ENCODE measurements at regions not wholly inside any gene's neighbourhood (a gene's known extent, or its start where the extent isn't known, plus 50 kb on each side); places are given as distances from the start of the nearest gene placed in this dataset.

DNA sequence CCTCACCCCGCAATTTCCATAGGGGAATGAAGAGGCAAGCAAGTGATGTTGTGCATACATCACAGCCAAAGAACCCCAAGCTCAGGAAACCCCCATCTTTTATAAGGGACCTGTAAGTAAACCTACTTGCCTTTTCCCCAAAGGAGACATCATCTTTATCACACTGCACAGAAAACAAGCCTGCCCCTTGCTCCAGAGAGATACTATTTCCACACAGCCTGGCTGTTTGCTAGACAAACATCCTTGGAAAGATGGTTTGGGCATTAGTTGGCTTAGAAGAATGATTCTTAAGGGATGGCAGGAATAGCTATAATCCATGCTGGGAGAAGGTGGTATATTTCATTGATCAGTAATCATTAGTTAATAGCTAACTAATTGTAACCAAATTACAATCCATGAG lies 123.7 kb upstream of the SEC61G start:
- no peak for DNase-seq (ENCODE audit: insufficient read length, low spot score)
- no peak for FAIRE-seq
- TF ChIP-seq POLR2AphosphoS5 (IDR thresholded peaks at IDR 0.05; ENCODE audit: low read depth, low read length) (no peak), POLR2A (IDR thresholded peaks at IDR 0.05; ENCODE audit: low read depth, low read length) (no peak), PAX5 (IDR thresholded peaks at IDR 0.05; ENCODE audit: insufficient read depth, low read length, severe bottlenecking) (no peak), TAF1 (IDR thresholded peaks at IDR 0.05; ENCODE audit: low read depth, low read length) (no peak), SPI1 (IDR thresholded peaks at IDR 0.05; ENCODE audit: low read depth, low read length) (no peak), POU2F2 (IDR thresholded peaks at IDR 0.05; ENCODE audit: low read depth, low read length) (no peak)

DNA sequence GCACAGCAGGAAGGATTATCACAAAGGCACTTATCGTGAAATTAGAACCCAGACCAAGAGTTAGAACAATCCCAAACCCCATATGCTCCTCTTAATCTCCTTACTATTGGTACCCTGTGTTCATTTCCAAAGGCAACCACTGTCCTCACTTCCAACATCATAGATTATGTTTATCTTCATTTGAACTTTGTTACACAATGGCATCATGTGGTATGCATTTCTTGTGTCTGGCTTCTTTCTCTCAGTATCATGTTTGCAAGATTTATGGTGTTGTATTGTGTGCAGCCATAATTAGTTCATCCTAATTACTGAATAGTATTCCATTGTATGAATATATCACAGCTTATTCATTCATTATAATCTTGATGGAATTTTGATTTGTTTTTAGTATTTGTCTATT lies 124.6 kb upstream of the SEC61G start:
- DNase-seq (ENCODE audit: insufficient read length, low spot score), result no peak
- FAIRE-seq, result no peak
- TF ChIP-seq SPI1 (IDR thresholded peaks at IDR 0.05; ENCODE audit: low read depth, low read length) (no peak), POU2F2 (IDR thresholded peaks at IDR 0.05; ENCODE audit: low read depth, low read length) (no peak), POLR2AphosphoS5 (IDR thresholded peaks at IDR 0.05; ENCODE audit: low read depth, low read length) (no peak), TAF1 (IDR thresholded peaks at IDR 0.05; ENCODE audit: low read depth, low read length) (no peak), PAX5 (IDR thresholded peaks at IDR 0.05; ENCODE audit: insufficient read depth, low read length, severe bottlenecking) (no peak), POLR2A (IDR thresholded peaks at IDR 0.05; ENCODE audit: low read depth, low read length) (no peak)

DNA sequence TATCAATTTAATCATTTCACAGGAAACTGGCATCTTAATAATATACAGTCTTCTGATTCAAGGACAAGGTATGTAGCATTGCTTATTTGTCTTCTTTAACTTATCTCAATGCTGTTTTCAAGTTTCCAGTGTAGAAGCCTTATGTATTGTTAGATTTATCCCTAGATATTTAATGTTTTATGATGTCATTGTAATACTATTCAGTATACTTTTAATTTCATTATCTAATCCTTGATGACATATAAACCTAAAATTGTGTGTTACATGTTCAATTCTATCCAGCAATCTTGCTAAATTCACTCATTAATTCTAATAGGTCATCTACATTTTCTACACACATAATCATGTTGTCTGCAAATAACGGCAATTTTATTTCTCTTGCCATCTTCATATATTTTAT lies 126.3 kb upstream of the SEC61G start:
- TF ChIP-seq PAX5 (IDR thresholded peaks at IDR 0.05; ENCODE audit: insufficient read depth, low read length, severe bottlenecking), result no peak
- TF ChIP-seq POLR2A (IDR thresholded peaks at IDR 0.05; ENCODE audit: low read depth, low read length), result no peak
- no peak for TF ChIP-seq POU2F2 (IDR thresholded peaks at IDR 0.05; ENCODE audit: low read depth, low read length)
- no peak for TF ChIP-seq POLR2AphosphoS5 (IDR thresholded peaks at IDR 0.05; ENCODE audit: low read depth, low read length)
- TF ChIP-seq SPI1 (IDR thresholded peaks at IDR 0.05; ENCODE audit: low read depth, low read length), result no peak
- FAIRE-seq (no peak), DNase-seq (ENCODE audit: insufficient read length, low spot score) (no peak)

DNA sequence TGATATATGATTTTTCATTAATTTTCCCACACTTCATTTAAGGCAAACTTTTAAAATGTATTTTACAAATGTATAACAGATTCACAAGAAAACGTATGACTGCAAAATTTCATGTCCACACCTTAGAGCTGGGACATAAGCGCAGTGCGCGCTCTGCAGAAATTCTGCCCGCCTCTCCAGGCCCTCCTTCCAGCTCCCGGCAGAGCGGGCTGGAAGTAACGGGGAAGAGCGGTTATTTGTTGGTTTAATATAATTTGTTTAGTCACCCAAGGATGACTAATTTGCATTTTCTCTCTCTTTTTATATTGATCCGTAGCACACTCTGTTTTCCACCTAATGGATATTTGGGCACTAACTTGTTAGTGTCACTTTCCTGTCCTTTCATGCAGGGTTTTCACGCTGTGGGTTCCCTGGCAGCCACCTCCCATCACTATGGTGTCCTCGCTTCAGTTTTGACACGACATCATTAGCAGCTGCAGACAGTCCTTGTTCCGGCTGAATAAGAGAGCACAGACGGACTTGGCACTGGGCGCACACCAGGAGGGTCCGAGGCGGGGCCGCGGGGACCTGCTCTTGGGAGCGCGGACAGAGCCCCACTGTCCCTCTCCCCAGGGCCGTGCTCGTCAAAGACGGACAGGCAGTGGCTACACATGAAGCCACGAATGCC lies 129.2 kb upstream of the SEC61G start:
- no peak for FAIRE-seq
- DNase-seq (ENCODE audit: insufficient read length, low spot score), result no peak
- TF ChIP-seq TAF1 (IDR thresholded peaks at IDR 0.05; ENCODE audit: low read depth, low read length), result no peak
- no peak for TF ChIP-seq POU2F2 (IDR thresholded peaks at IDR 0.05; ENCODE audit: low read depth, low read length)
- no peak for TF ChIP-seq SPI1 (IDR thresholded peaks at IDR 0.05; ENCODE audit: low read depth, low read length)
- no peak for TF ChIP-seq POLR2AphosphoS5 (IDR thresholded peaks at IDR 0.05; ENCODE audit: low read depth, low read length)
- no peak for TF ChIP-seq PAX5 (IDR thresholded peaks at IDR 0.05; ENCODE audit: insufficient read depth, low read length, severe bottlenecking)
- TF ChIP-seq POLR2A (IDR thresholded peaks at IDR 0.05; ENCODE audit: low read depth, low read length), result no peak

DNA sequence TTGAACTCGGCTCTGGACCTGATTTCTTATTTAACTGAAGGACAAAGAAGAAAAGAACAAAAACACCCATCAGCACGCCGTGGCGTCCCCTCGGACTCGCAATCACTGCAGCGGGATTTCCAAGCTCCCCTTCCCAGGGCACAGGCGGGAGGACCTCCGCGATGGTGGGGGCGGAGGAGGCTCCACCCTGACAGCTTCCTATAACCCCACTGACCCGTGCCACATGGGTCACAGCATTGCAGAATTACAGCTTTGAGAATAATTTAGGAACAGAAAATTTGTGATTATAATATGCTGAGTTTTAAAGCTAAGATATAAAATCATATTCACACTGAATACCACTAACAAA lies 129.7 kb upstream of the SEC61G start:
- FAIRE-seq (no peak), DNase-seq (ENCODE audit: insufficient read length, low spot score) (no peak)
- no peak for TF ChIP-seq POLR2AphosphoS5 (IDR thresholded peaks at IDR 0.05; ENCODE audit: low read depth, low read length)
- no peak for TF ChIP-seq SPI1 (IDR thresholded peaks at IDR 0.05; ENCODE audit: low read depth, low read length)
- TF ChIP-seq POU2F2 (IDR thresholded peaks at IDR 0.05; ENCODE audit: low read depth, low read length), result no peak
- TF ChIP-seq POLR2A (IDR thresholded peaks at IDR 0.05; ENCODE audit: low read depth, low read length), result no peak
- no peak for TF ChIP-seq PAX5 (IDR thresholded peaks at IDR 0.05; ENCODE audit: insufficient read depth, low read length, severe bottlenecking)
- TF ChIP-seq TAF1 (IDR thresholded peaks at IDR 0.05; ENCODE audit: low read depth, low read length), result no peak

DNA sequence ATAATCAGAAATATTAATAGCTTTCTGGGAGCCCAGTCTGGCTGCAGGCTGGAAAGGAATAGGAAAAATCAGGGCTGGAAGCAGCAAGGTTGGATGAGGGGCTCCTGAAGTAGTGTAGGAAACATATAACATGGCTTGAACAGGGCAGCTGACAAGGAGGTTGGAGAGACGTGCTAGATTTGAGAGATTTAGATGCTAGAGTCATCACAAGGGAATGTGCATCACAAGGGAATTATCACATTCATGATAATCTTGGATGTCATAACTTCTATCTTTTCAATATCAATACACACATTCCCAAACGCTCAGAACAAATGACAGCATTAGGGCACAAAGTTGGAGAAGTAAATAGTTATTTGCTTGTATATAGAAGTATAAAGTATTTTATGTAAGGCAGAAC lies 120.9 kb upstream of the EGFR start:
- TF ChIP-seq PAX5 (IDR thresholded peaks at IDR 0.05; ENCODE audit: insufficient read depth, low read length, severe bottlenecking) (no peak), POU2F2 (IDR thresholded peaks at IDR 0.05; ENCODE audit: low read depth, low read length) (no peak), POLR2A (IDR thresholded peaks at IDR 0.05; ENCODE audit: low read depth, low read length) (no peak), POLR2AphosphoS5 (IDR thresholded peaks at IDR 0.05; ENCODE audit: low read depth, low read length) (no peak), SPI1 (IDR thresholded peaks at IDR 0.05; ENCODE audit: low read depth, low read length) (no peak), TAF1 (IDR thresholded peaks at IDR 0.05; ENCODE audit: low read depth, low read length) (no peak)
- DNase-seq (ENCODE audit: insufficient read length, low spot score) (no peak), FAIRE-seq (no peak)

DNA sequence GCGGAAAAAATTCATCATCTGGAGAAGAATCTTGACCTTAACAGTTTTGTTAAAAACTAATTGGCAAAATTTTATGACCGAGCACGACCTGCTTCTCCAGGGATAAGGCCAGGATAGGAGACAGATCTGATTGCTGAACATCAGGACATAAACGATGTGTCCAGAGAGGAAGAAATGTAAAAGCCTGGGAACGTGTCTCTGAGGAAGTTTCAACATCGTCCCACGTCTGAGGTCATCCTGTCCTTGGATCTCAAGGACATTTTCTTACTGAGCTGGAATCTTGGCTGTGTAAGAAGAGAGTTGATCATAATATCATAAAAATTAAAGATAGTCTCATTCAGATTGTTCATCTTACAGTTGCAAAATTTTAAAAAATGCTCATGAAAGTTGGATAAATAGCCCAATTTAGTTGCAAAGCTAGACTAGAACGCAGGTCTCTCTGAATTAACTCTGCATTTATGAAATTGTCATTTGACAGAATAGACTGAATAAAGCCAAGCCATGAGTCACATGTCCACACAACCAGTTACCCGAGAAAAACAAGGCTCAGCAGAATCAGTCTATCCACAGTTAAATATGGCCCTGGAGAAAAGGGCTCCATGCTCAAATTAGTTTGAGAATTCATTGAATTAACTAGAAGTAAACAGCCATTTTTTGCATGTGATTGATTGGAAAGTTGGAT lies 120.0 kb upstream of the EGFR start:
- FAIRE-seq, result no peak
- no peak for DNase-seq (ENCODE audit: insufficient read length, low spot score)
- TF ChIP-seq POLR2AphosphoS5 (IDR thresholded peaks at IDR 0.05; ENCODE audit: low read depth, low read length), result no peak
- TF ChIP-seq SPI1 (IDR thresholded peaks at IDR 0.05; ENCODE audit: low read depth, low read length), result no peak
- no peak for TF ChIP-seq TAF1 (IDR thresholded peaks at IDR 0.05; ENCODE audit: low read depth, low read length)
- TF ChIP-seq POLR2A (IDR thresholded peaks at IDR 0.05; ENCODE audit: low read depth, low read length), result no peak
- TF ChIP-seq PAX5 (IDR thresholded peaks at IDR 0.05; ENCODE audit: insufficient read depth, low read length, severe bottlenecking), result no peak
- no peak for TF ChIP-seq POU2F2 (IDR thresholded peaks at IDR 0.05; ENCODE audit: low read depth, low read length)

DNA sequence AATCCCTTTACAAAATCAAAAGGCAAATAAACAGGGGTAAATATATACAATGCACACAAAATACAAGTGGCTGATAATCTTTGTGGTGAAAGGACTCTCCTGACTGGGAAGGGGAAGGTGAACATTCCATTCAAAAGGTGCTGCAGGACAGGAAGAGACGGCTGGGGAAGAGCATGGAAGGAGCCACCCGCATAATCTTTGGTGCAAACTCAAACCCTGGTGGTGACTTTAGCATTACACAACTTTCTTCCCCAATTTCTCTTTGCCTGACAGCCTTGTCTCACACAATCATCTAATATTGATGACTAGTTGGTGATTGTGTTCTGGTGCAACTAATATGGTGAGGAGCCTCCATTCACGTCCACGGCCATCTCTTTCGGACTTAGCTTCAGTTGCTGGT lies 117.0 kb upstream of the EGFR start:
- no peak for FAIRE-seq
- no peak for TF ChIP-seq POU2F2 (IDR thresholded peaks at IDR 0.05; ENCODE audit: low read depth, low read length)
- no peak for TF ChIP-seq POLR2A (IDR thresholded peaks at IDR 0.05; ENCODE audit: low read depth, low read length)
- no peak for DNase-seq (ENCODE audit: insufficient read length, low spot score)

DNA sequence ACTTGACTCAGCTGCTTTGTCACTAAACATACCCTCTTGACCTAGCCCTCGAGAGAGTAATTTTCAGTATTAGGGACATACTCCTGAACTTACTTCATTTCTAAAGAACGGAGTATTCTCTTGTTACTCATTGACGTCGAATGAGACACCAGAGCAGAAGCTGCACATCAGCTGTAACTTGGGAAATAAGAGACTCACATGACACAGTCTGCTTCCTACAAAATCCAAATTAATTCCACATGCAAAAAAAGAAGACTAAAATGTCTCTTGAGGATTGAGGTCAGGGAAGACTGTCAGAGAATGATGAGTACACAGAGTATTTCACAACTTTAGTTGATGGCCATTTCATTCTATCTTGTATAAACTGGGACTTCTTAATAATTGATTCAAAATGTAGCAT lies 114.7 kb upstream of the EGFR start:
- no peak for FAIRE-seq
- DNase-seq (ENCODE audit: insufficient read length, low spot score), result no peak
- TF ChIP-seq SPI1 (IDR thresholded peaks at IDR 0.05; ENCODE audit: low read depth, low read length) (no peak), PAX5 (IDR thresholded peaks at IDR 0.05; ENCODE audit: insufficient read depth, low read length, severe bottlenecking) (no peak), POLR2A (IDR thresholded peaks at IDR 0.05; ENCODE audit: low read depth, low read length) (no peak), POLR2AphosphoS5 (IDR thresholded peaks at IDR 0.05; ENCODE audit: low read depth, low read length) (no peak), TAF1 (IDR thresholded peaks at IDR 0.05; ENCODE audit: low read depth, low read length) (no peak), POU2F2 (IDR thresholded peaks at IDR 0.05; ENCODE audit: low read depth, low read length) (no peak)

DNA sequence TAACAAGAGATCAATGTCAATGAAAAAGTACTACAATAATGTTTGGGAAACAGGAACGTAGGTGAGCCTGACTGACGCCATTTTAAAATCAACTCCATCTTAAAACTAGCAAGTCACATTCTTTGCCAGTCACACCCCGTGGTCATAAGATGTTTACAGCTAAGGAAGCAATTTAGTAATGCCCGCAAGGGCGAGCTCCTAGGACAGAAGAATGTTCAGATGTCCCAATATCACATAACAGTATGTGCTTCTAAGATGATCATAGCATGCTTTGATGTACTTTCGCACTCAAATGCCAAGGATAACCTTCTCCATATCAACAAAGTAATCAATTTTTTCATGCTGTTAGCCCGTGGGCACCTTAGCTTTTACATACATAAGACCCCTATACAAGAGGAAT lies 113.8 kb upstream of the EGFR start:
- no peak for DNase-seq (ENCODE audit: insufficient read length, low spot score)
- no peak for FAIRE-seq
- TF ChIP-seq POU2F2 (IDR thresholded peaks at IDR 0.05; ENCODE audit: low read depth, low read length), result no peak
- TF ChIP-seq POLR2A (IDR thresholded peaks at IDR 0.05; ENCODE audit: low read depth, low read length), result no peak
- no peak for TF ChIP-seq PAX5 (IDR thresholded peaks at IDR 0.05; ENCODE audit: insufficient read depth, low read length, severe bottlenecking)
- TF ChIP-seq SPI1 (IDR thresholded peaks at IDR 0.05; ENCODE audit: low read depth, low read length), result no peak
- no peak for TF ChIP-seq TAF1 (IDR thresholded peaks at IDR 0.05; ENCODE audit: low read depth, low read length)
- no peak for TF ChIP-seq POLR2AphosphoS5 (IDR thresholded peaks at IDR 0.05; ENCODE audit: low read depth, low read length)
